ENCODE measurements at regions not wholly inside any gene's neighbourhood (a gene's known extent, or its start where the extent isn't known, plus 50 kb on each side); places are given as distances from the start of the nearest gene placed in this dataset.
A peak's percentile ranks its signal among the peaks of the same experiment; 100 is the strongest.

DNA sequence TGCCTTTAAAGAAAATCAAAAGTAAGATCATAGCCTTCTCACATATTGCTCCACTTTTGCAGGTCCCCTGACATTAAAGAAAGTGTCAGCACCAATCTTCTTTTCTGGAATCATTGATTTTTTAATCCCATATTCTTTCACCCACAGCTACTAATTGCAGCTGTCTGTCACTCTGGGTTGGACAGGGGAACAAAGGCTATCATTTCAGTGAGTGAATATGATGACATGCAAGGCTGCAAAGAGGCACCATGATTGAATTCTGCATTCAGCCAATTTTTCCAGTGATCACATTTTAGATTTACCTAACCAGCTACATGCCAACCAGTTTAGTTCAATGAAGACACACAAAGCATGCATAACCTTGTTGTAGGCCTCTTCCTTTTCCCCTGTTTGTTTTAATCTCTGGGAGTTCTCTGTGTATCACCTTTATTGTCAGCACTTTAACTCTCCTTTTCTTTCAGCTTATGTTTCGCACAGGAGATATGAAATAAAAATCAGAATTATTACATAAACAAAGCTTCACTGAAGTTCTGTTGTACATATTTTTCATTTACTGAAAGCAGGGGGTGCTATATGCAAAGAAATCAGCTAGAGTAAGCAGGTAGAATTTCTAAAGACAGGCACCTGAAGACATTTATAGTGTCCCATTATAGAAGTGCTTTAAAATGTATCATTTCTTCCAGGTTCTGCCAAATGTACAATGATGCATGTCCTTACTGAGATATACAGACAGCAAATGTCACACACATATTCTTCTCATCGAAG is 584.8 kb downstream of the PLA2G4A start:
- TF ChIP-seq, protein P1, sequence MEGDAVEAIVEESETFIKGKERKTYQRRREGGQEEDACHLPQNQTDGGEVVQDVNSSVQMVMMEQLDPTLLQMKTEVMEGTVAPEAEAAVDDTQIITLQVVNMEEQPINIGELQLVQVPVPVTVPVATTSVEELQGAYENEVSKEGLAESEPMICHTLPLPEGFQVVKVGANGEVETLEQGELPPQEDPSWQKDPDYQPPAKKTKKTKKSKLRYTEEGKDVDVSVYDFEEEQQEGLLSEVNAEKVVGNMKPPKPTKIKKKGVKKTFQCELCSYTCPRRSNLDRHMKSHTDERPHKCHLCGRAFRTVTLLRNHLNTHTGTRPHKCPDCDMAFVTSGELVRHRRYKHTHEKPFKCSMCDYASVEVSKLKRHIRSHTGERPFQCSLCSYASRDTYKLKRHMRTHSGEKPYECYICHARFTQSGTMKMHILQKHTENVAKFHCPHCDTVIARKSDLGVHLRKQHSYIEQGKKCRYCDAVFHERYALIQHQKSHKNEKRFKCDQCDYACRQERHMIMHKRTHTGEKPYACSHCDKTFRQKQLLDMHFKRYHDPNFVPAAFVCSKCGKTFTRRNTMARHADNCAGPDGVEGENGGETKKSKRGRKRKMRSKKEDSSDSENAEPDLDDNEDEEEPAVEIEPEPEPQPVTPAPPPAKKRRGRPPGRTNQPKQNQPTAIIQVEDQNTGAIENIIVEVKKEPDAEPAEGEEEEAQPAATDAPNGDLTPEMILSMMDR (conservative IDR thresholded peaks at IDR 0.05; ENCODE audit: low read length) = 0 out of 2 replicates have a peak, but pooled peaks have one; percentile 11
- no peak for TF ChIP-seq EZH2phosphoT487 (IDR thresholded peaks at IDR 0.05; ENCODE audit: borderline replicate concordance, low read depth, low read length)

Measured in OCI-LY7 (cell line).